HFF-Myc (cell line): ENCODE measurements at regions not wholly inside any gene's neighbourhood (a gene's known extent, or its start where the extent isn't known, plus 50 kb on each side); places are given as distances from the start of the nearest gene placed in this dataset.
"Not testable (repeated sequence)": the region's sequence is repeated elsewhere in the genome, so short reads cannot be mapped to it uniquely, and the experiment has no call there.

Experiments used
- DNase-seq: peaks from one replicate; pipeline ENCODE4 v3.0.0-alpha.2; 2011; ENCODE audit warnings: low read depth; ENCODE audit errors: extremely low read depth
- H3K4me3 ChIP-seq: replicated peaks from 2 replicates; pipeline ENCODE4 v1.5.1; 2011; ENCODE audit warnings: low read depth, mild to moderate bottlenecking, control low read depth, low read length

DNA sequence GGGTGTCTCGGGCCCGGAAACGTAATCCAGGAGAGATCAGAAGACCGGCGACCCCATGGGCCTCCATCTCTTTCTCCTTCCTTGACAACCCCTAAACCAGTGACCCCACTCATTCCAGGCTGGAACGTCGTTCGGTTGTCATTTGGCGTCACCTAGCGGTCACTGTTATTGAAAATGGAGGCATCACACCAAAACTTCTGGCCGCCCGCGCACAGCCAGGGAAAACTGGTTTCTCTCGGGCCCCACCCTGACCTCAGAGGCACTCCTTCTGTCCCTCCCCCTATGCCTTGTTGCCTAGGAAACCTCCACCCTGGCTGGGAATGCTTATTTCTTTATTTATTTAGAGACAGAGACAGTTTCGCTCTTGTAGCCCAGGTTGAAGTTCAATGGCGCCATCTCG lies 2327.3 kb upstream of the TPTE start:
- not testable (repeated sequence) for DNase-seq, H3K4me3 ChIP-seq

DNA sequence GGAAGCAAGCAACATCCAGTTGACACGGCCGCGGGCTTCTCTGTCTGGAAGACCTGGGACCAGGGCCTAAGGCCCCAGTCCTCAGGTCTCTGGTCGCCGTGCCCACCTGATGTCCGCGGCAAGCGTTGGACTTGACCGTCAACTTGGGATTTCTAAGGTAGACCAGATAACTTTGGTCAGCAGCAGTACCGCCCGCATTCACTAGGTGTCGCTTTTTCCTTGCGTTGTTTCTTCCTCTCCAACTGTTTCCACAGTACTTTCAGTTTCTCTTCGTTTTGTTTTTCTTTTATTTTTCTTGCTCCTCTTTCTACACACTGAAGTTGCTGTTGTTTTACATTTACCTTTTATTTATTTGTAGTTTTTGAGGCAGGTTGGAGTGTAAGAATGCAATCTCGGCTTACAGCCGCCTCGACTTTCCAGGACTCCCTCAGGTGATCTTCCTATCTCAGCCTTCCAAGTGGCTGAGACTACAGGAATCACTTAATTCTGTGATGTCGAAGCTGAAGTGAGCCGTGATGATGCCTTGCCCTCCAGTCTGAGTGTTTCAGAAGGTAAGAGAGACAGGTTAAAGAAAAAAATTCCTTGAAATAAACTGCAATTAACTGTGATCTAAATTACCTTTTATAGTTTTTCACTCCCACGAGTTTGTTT lies 2323.9 kb upstream of the TPTE start:
- not testable (repeated sequence) for DNase-seq, H3K4me3 ChIP-seq

DNA sequence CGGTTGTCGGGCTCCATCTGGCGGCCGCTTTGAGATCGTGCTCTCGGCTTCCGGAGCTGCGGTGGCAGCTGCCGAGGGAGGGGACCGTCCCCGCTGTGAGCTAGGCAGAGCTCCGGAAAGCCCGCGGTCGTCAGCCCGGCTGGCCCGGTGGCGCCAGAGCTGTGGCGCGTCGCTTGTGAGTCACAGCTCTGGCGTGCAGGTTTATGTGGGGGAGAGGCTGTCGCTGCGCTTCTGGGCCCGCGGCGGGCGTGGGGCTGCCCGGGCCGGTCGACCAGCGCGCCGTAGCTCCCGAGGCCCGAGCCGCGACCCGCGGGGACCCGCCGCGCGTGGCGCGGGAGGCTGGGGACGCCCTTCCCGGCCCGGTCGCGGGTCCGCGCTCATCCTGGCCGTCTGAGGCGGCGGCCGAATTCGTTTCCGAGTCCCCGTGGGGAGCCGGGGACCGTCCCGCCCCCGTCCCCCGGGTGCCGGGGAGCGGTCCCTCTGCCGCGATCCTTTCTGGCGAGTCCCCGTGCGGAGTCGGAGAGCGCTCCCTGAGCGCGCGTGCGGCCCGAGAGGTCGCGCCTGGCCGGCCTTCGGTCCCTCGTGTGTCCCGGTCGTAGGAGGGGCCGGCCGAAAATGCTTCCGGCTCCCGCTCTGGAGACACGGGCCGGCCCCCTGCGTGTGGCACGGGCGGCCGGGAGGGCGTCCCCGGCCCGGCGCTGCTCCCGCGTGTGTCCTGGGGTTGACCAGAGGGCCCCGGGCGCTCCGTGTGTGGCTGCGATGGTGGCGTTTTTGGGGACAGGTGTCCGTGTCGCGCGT lies 2316.1 kb upstream of the TPTE start:
- not testable (repeated sequence) for DNase-seq, H3K4me3 ChIP-seq

DNA sequence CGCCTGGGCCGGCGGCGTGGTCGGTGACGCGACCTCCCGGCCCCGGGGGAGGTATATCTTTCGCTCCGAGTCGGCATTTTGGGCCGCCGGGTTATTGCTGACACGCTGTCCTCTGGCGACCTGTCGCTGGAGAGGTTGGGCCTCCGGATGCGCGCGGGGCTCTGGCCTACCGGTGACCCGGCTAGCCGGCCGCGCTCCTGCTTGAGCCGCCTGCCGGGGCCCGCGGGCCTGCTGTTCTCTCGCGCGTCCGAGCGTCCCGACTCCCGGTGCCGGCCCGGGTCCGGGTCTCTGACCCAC lies 2315.5 kb upstream of the TPTE start:
- H3K4me3 ChIP-seq, DNase-seq: not testable (repeated sequence)

DNA sequence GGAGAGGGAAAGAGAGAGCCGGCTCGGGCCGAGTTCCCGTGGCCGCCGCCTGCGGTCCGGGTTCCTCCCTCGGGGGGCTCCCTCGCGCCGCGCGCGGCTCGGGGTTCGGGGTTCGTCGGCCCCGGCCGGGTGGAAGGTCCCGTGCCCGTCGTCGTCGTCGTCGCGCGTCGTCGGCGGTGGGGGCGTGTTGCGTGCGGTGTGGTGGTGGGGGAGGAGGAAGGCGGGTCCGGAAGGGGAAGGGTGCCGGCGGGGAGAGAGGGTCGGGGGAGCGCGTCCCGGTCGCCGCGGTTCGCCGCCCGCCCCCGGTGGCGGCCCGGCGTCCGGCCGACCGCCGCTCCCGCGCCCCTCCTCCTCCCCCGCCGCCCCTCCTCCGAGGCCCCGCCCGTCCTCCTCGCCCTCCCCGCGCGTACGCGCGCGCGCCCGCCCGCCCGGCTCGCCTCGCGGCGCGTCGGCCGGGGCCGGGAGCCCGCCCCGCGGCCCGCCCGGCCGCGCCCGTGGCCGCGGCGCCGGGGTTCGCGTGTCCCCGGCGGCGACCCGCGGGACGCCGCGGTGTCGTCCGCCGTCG lies 2308.3 kb upstream of the TPTE start:
- not testable (repeated sequence) for DNase-seq, H3K4me3 ChIP-seq

DNA sequence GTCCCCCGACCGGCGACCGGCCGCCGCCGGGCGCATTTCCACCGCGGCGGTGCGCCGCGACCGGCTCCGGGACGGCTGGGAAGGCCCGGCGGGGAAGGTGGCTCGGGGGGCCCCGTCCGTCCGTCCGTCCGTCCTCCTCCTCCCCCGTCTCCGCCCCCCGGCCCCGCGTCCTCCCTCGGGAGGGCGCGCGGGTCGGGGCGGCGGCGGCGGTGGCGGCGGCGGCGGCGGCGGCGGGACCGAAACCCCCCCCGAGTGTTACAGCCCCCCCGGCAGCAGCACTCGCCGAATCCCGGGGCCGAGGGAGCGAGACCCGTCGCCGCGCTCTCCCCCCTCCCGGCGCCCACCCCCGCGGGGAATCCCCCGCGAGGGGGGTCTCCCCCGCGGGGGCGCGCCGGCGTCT lies 2306.8 kb upstream of the TPTE start:
- not testable (repeated sequence) for DNase-seq, H3K4me3 ChIP-seq

DNA sequence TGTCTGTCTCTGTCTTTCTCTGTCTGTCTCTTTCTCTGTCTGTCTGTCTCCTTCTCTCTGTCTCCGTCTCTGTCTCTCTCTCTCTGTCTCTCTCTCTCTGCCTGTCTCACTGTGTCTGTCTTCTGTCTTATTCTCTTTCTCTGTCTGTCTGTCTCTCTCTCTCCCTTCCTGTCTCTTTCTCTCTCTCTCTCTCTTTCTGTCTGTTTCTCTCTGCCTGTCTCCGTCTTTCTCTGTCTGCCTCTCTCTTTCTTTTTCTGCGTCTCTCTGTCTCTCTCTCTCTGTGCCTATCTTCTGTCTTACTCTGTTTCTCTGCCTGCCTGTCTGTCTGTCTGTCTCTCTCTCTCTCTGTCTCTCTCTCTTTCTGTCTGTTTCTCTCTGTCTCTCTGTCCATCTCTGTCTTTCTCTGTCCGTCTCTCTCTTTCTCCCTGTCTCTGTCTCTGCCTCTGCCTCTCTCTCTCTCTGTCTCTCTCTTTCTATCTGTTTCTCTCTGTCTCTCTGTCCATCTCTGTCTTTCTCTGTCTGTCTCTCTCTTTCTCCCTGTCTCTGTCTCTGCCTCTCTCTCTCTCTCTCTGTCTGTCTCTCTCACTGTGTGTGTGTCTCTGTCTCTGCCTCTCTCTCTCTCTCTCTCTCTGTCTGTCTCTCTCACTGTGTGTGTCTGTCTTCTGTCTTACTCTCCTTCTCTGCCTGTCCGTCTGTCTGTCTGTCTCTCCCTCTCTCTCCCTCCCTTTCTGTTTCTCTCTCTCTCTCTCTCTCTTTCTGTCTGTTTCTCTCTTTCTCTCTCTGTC lies 2291.8 kb upstream of the TPTE start:
- not testable (repeated sequence) for H3K4me3 ChIP-seq, DNase-seq

DNA sequence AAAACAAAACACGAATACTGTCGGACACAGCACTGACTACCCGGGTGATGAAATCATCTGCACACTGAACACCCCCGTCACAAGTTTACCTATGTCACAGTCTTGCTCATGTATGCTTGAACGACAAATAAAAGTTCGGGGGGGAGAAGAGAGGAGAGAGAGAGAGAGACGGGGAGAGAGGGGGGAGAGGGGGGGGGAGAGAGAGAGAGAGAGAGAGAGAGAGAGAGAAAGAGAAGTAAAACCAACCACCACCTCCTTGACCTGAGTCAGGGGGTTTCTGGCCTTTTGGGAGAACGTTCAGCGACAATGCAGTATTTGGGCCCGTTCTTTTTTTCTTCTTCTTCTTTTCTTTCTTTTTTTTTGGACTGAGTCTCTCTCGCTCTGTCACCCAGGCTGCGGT lies 2290.1 kb upstream of the TPTE start:
- not testable (repeated sequence) for DNase-seq, H3K4me3 ChIP-seq

DNA sequence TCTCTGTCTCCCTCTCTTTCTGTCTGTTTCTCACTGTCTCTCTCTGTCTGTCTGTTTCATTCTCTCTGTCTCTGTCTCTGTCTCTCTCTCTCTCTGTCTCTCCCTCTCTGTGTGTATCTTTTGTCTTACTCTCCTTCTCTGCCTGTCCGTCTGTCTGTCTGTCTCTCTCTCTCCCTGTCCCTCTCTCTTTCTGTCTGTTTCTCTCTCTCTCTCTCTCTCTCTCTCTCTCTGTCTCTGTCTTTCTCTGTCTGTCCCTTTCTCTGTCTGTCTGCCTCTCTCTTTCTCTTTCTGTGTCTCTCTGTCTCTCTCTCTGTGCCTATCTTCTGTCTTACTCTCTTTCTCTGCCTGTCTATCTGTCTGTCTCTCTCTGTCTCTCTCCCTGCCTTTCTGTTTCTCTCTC lies 2288.4 kb upstream of the TPTE start:
- not testable (repeated sequence) for H3K4me3 ChIP-seq, DNase-seq

DNA sequence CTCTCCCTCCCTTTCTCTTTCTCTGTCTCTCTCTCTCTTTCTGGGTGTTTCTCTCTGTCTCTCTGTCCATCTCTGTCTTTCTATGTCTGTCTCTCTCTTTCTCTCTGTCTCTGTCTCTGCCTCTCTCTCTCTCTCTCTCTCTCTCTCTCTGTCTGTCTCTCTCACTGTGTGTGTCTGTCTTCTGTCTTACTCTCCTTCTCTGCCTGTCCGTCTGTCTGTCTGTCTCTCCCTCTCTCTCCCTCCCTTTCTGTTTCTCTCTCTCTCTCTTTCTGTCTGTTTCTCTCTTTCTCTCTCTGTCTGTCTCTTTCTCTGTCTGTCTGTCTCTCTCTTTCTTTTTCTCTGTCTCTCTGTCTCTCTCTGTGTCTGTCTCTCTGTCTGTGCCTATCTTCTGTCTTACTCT lies 2287.3 kb upstream of the TPTE start:
- H3K4me3 ChIP-seq, DNase-seq: not testable (repeated sequence)

DNA sequence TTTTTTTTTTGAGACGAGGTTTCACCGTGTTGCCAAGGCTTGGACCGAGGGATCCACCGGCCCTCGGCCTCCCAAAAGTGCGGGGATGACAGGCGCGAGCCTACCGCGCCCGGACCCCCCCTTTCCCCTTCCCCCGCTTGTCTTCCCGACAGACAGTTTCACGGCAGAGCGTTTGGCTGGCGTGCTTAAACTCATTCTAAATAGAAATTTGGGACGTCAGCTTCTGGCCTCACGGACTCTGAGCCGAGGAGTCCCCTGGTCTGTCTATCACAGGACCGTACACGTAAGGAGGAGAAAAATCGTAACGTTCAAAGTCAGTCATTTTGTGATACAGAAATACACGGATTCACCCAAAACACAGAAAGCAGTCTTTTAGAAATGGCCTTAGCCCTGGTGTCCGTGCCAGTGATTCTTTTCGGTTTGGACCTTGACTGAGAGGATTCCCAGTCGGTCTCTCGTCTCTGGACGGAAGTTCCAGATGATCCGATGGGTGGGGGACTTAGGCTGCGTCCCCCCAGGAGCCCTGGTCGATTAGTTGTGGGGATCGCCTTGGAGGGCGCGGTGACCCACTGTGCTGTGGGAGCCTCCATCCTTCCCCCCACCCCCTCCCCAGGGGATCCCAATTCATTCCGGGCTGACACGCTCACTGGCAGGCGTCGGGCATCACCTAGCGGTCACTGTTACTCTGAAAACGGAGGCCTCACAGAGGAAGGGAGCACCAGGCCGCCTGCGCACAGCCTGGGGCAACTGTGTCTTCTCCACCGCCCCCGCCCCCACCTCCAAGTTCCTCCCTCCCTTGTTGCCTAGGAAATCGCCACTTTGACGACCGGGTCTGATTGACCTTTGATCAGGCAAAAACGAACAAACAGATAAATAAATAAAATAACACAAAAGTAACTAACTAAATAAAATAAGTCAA lies 2276.4 kb upstream of the TPTE start:
- DNase-seq: not testable (repeated sequence)

DNA sequence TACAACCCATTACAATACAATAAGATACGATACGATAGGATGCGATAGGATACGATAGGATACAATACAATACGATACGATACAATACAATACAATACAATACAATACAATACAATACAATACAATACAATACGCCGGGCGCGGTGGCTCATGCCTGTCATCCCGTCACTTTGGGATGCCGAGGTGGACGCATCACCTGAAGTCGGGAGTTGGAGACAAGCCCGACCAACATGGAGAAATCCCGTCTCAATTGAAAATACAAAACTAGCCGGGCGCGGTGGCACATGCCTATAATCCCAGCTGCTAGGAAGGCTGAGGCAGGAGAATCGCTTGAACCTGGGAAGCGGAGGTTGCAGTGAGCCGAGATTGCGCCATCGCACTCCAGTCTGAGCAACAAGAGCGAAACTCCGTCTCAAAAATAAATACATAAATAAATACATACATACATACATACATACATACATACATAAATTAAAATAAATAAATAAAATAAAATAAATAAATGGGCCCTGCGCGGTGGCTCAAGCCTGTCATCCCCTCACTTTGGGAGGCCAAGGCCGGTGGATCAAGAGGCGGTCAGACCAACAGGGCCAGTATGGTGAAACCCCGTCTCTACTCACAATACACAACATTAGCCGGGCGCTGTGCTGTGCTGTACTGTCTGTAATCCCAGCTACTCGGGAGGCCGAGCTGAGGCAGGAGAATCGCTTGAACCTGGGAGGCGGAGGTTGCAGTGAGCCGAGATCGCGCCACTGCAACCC lies 2275.6 kb upstream of the TPTE start:
- DNase-seq, H3K4me3 ChIP-seq: not testable (repeated sequence)

More for the DNA sequence above, 2276.4 kb upstream of the TPTE start:
- H3K4me3 ChIP-seq: not testable (repeated sequence)

DNA sequence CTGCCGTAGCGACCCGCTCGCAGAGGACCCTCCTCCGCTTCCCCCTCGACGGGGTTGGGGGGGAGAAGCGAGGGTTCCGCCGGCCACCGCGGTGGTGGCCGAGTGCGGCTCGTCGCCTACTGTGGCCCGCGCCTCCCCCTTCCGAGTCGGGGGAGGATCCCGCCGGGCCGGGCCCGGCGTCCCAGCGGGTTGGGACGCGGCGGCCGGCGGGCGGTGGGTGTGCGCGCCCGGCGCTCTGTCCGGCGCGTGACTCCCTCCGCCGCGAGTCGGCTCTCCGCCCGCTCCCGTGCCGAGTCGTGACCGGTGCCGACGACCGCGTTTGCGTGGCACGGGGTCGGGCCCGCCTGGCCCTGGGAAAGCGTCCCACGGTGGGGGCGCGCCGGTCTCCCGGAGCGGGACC lies 2269.7 kb upstream of the TPTE start:
- DNase-seq, H3K4me3 ChIP-seq: not testable (repeated sequence)

DNA sequence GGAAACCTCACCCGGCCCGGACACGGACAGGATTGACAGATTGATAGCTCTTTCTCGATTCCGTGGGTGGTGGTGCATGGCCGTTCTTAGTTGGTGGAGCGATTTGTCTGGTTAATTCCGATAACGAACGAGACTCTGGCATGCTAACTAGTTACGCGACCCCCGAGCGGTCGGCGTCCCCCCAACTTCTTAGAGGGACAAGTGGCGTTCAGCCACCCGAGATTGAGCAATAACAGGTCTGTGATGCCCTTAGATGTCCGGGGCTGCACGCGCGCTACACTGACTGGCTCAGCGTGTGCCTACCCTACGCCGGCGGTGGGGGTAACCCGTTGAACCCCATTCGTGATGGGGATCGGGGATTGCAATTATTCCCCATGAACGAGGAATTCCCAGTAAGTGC lies 2266.3 kb upstream of the TPTE start:
- not testable (repeated sequence) for H3K4me3 ChIP-seq
- DNase-seq: peak; percentile 0

DNA sequence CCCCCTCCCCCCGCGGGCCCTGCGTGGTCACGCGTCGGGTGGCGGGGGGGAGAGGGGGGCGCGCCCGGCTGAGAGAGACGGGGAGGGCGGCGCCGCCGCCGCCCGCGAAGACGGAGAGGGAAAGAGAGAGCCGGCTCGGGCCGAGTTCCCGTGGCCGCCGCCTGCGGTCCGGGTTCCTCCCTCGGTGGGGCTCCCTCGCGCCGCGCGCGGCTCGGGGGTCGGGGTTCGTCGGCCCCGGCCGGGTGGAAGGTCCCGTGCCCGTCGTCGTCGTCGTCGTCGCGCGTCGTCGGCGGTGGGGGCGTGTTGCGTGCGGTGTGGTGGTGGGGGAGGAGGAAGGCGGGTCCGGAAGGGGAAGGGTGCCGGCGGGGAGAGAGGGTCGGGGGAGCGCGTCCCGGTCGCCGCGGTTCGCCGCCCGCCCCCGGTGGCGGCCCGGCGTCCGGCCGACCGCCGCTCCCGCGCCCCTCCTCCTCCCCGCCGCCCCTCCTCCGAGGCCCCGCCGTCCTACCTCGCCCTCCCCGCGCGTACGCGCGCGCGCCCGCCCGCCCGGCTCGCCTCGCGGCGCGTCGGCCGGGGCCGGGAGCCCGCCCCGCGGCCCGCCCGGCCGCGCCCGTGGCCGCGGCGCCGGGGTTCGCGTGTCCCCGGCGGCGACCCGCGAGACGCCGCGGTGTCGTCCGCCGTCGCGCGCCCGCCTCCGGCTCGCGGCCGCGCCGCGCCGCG lies 2264.1 kb upstream of the TPTE start:
- DNase-seq, H3K4me3 ChIP-seq: not testable (repeated sequence)

DNA sequence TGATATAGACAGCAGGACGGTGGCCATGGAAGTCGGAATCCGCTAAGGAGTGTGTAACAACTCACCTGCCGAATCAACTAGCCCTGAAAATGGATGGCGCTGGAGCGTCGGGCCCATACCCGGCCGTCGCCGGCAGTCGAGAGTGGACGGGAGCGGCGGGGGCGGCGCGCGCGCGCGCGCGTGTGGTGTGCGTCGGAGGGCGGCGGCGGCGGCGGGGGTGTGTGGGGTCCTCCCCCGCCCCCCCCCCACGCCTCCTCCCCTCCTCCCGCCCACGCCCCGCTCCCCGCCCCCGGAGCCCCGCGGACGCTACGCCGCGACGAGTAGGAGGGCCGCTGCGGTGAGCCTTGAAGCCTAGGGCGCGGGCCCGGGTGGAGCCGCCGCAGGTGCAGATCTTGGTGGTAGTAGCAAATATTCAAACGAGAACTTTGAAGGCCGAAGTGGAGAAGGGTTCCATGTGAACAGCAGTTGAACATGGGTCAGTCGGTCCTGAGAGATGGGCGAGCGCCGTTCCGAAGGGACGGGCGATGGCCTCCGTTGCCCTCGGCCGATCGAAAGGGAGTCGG lies 2261.2 kb upstream of the TPTE start:
- DNase-seq, H3K4me3 ChIP-seq: not testable (repeated sequence)
